Esophagus squamous epithelium (tissue), 5 donors: ENCODE measurements at regions not wholly inside any gene's neighbourhood (a gene's known extent, or its start where the extent isn't known, plus 50 kb on each side); places are given as distances from the start of the nearest gene placed in this dataset.

Source experiments
- DNase-seq: peaks from one replicate; lab custom pipeline; 2025; lab: John Stamatoyannopoulos, UW
- H3K27ac ChIP-seq, 4 donors: fragments of 200-600 bp; sonication (generic); one replicate each; pipeline ENCODE4 v1.5.1; 2016 to 2019; ENCODE audit warnings: mild to moderate bottlenecking in 1 of 4
- H3K27me3 ChIP-seq, 4 donors: fragments of 200-600 bp; sonication (generic); 1 replicate in 3 of 4; 2 replicates in 1 of 4; pipeline versions ENCODE4 v1.5.1 to v1.6.0; 2017 to 2021; ENCODE audit warnings: antibody characterized with exemption in 1 of 4
- H3K36me3 ChIP-seq, 3 donors: fragments of 200-600 bp; sonication (generic); one replicate each; pipeline ENCODE4 v1.5.1; 2016 to 2019
- H3K4me1 ChIP-seq, 3 donors: fragments of 200-600 bp; sonication (generic); one replicate each; pipeline ENCODE4 v1.5.1; 2017 to 2019
- H3K4me3 ChIP-seq, 4 donors: fragments of 200-600 bp; sonication (generic); 1 replicate in 3 of 4; 2 replicates in 1 of 4; pipeline ENCODE4 v1.5.1; 2016 to 2019; ENCODE audit warnings: mild to moderate bottlenecking in 2 of 4, moderate library complexity in 1 of 4
- H3K9me3 ChIP-seq, 3 donors: fragments of 200-600 bp; sonication (generic); one replicate each; pipeline ENCODE4 v1.5.1; 2016 to 2019
- POLR2A ChIP-seq, 4 donors: fragments of 450-650 bp; IDR thresholded peaks; one replicate each; pipeline ENCODE4 v1.6.1; 2017; ENCODE audit warnings: antibody characterized with exemption in 4 of 4, mild to moderate bottlenecking in 4 of 4, moderate library complexity in 3 of 4
- WGBS, 2 donors: methylation state at CpG; one replicate each; pipeline ENCODE4 v1.1.5; 2018; 5-methylcytosine and 5-hydroxymethylcytosine counted together
- intact Hi-C: fragments of 100-400 bp; cut with DNase I; formaldehyde crosslinking; loops from one replicate; pipeline ENCODE4 v1.15.0; 2022
- TF ChIP-seq, protein P1 (sequence below), 6 experiments: fragments of 450-650 bp in 4 of 6; fragments of 200-600 bp in 2 of 6; sonication (generic) in 2 of 6; IDR thresholded peaks; one replicate each; pipeline ENCODE4 v1.5.1; 2016 to 2019; ENCODE audit warnings: antibody characterized with exemption in 6 of 6, mild to moderate bottlenecking in 4 of 6, moderate library complexity in 4 of 6
- donor health status: DM: yes; HTN: yes; CAD: no.

DNA sequence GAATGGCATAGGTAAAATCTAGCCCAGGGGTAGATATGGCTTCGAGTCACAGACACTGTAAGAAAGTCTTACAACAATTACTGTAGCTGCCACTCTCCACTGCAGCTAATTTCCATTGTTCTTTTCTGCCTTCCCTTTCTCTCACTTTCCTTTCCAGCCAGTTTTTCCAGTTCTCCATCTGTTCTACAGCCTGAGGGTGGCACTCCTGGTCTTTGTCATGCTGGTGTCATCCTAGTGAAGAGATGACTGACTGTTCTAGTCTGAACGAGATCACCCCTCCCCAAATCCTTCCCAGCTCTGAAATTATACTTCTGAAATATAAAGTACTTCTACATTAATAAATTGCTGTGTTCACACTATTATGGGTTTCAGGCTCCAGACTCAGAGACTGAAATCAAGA is 74.2 kb upstream of the CSRP2 start:
- Histone ChIP-seq H3K4me3 (no peak overlapping the region), H3K36me3 (no peaks in the 10 kb centered on the region), H3K27me3 (no peaks in the 10 kb centered on the region), H3K4me1 (peaks cover 0 to 23% (median 0%) of the 10 kb centered on the region in 3 donors), H3K27ac (no peak overlapping the region), H3K9me3 (no peaks in the 10 kb centered on the region)
- 21 to 22% methylated on average over 2 of the region's 2 CpGs for WGBS, 2 donors
- intact Hi-C loops, result no loop called here
- TF ChIP-seq POLR2A (IDR thresholded peaks at IDR 0.05), result no peak
- TF ChIP-seq, protein P1, sequence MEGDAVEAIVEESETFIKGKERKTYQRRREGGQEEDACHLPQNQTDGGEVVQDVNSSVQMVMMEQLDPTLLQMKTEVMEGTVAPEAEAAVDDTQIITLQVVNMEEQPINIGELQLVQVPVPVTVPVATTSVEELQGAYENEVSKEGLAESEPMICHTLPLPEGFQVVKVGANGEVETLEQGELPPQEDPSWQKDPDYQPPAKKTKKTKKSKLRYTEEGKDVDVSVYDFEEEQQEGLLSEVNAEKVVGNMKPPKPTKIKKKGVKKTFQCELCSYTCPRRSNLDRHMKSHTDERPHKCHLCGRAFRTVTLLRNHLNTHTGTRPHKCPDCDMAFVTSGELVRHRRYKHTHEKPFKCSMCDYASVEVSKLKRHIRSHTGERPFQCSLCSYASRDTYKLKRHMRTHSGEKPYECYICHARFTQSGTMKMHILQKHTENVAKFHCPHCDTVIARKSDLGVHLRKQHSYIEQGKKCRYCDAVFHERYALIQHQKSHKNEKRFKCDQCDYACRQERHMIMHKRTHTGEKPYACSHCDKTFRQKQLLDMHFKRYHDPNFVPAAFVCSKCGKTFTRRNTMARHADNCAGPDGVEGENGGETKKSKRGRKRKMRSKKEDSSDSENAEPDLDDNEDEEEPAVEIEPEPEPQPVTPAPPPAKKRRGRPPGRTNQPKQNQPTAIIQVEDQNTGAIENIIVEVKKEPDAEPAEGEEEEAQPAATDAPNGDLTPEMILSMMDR (IDR thresholded peaks at IDR 0.05), result peak in 1 of 6 experiments; percentile 18
- DNase-seq, result no peak

DNA sequence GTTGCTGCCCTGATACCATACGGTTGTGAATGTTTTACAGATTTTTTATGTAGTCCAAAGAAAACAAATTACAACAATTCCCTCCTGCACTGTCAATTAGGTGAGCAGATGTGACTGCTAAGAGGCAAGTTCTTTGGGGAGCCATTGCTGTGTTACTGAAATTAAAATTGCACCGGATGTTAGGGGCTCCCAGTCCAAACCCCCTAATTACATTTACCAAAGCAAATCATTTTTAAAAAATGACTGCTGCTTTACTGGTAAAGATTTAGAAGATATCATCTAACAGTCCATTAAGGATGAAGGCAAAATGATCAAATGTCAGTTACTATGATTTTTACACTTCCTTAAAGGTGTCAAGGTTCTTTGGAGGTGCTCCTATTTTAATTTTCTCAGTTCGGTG is 70.1 kb upstream of the CSRP2 start:
- DNase-seq, result no peak
- intact Hi-C loops, result loop anchor here (10.0 kb wide), 1 partner anchor 66 kb away; no protein-coding TSS in a partner anchor
- H3K27ac ChIP-seq, result no peak overlapping the region
- TF ChIP-seq POLR2A (IDR thresholded peaks at IDR 0.05), result no peak
- TF ChIP-seq, protein P1 (IDR thresholded peaks at IDR 0.05), result no peak
- no peaks in the 10 kb centered on the region for H3K36me3 ChIP-seq
- peaks cover 0 to 17% (median 0%) of the 10 kb centered on the region in 3 donors for H3K4me1 ChIP-seq
- 74 to 82% methylated on average over 3 of the region's 3 CpGs for WGBS, 2 donors
- no peaks in the 10 kb centered on the region for H3K27me3 ChIP-seq
- H3K4me3 ChIP-seq, result no peak overlapping the region
- H3K9me3 ChIP-seq, result no peaks in the 10 kb centered on the region

DNA sequence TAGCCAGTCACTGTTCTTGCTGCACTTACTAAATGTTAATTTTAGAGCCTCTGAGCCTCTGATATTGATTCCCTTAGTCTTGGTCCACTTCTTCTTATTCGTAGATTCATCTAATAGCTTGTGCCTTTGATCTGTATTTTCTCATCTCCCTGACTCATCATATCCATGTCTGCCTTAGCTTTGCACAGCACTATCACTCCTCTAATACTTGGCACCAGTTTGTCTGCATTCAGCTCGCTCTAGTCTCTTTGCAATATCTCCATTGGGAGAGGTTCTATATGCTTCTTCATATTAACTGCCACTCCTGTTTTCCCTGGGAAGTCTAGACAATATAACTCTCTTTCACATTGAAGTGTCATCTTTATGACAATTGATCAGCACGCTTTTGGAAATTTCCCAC is 68.5 kb upstream of the CSRP2 start:
- TF ChIP-seq, protein P1 (IDR thresholded peaks at IDR 0.05), result no peak
- no peak for TF ChIP-seq POLR2A (IDR thresholded peaks at IDR 0.05)
- no peaks in the 10 kb centered on the region for H3K36me3 ChIP-seq
- no peak for DNase-seq
- no peak overlapping the region for H3K27ac ChIP-seq
- no peaks in the 10 kb centered on the region for H3K27me3 ChIP-seq
- intact Hi-C loops, result loop anchor here (10.0 kb wide), 1 partner anchor 67 kb away; no protein-coding TSS in a partner anchor
- peaks cover 0 to 1% (median 0%) of the 10 kb centered on the region in 3 donors for H3K4me1 ChIP-seq
- 77 to 82% methylated on average over 3 of the region's 3 CpGs for WGBS, 2 donors
- H3K9me3 ChIP-seq, result no peaks in the 10 kb centered on the region
- no peak overlapping the region for H3K4me3 ChIP-seq

DNA sequence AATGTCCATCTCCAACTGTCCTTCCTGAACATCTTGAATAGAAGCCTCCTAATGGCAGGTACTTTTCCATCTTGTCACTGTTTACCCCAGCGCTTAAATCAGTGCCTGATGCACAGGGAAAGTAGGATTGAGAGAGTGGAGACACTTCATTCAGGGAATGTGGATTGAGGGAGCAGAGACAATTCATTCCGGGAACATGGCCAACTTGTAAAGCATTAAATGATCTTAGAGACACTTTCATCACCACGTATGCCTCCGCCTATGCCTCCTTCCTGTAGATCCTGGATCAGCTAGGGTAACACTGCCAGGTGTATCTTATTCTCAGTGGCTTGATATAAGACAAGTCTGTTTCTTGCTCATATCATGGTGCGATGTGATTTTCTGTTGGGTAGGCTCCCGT is 67.6 kb upstream of the CSRP2 start:
- Histone ChIP-seq H3K27ac (no peak overlapping the region), H3K27me3 (no peaks in the 10 kb centered on the region), H3K36me3 (no peaks in the 10 kb centered on the region), H3K4me1 (no peaks in the 10 kb centered on the region), H3K4me3 (no peak overlapping the region), H3K9me3 (no peaks in the 10 kb centered on the region)
- WGBS, 2 donors, result 69% methylated on average over 6 of the region's 6 CpGs
- no peak for DNase-seq
- TF ChIP-seq, protein P1 (IDR thresholded peaks at IDR 0.05), result no peak
- no peak for TF ChIP-seq POLR2A (IDR thresholded peaks at IDR 0.05)
- intact Hi-C loops, result loop anchor here (10.0 kb wide), 1 partner anchor 68 kb away; no protein-coding TSS in a partner anchor

DNA sequence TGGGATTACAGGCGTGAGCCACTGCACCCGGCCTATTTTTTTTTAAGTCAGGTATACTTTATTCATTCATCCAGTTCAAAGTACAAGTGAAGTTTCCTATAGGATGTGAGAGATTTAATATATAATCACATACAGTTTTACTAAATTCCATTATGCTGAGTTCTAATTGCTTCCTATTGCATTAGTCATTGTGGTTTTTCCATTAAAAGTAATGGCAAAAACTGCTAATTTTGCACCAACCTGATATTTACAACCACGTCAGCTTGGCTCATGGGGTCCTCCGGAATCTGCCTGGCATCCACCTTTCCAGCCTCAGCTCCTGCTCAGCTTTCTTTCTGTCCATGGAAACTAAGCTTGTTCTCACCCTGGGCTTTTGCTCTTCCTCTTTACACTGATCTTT is 67.0 kb upstream of the CSRP2 start:
- no peak for DNase-seq
- Histone ChIP-seq H3K4me1 (no peaks in the 10 kb centered on the region), H3K9me3 (no peaks in the 10 kb centered on the region), H3K36me3 (no peaks in the 10 kb centered on the region), H3K27me3 (no peaks in the 10 kb centered on the region), H3K4me3 (no peak overlapping the region), H3K27ac (no peak overlapping the region)
- intact Hi-C loops, result loop anchor here (10.0 kb wide), 1 partner anchor 69 kb away; no protein-coding TSS in a partner anchor
- TF ChIP-seq, protein P1 (IDR thresholded peaks at IDR 0.05), result no peak
- no peak for TF ChIP-seq POLR2A (IDR thresholded peaks at IDR 0.05)
- 80 to 86% methylated on average over 4 of the region's 4 CpGs for WGBS, 2 donors
